ENCODE measurements at regions not wholly inside any gene's neighbourhood (a gene's known extent, or its start where the extent isn't known, plus 50 kb on each side); places are given as distances from the start of the nearest gene placed in this dataset.

DNA sequence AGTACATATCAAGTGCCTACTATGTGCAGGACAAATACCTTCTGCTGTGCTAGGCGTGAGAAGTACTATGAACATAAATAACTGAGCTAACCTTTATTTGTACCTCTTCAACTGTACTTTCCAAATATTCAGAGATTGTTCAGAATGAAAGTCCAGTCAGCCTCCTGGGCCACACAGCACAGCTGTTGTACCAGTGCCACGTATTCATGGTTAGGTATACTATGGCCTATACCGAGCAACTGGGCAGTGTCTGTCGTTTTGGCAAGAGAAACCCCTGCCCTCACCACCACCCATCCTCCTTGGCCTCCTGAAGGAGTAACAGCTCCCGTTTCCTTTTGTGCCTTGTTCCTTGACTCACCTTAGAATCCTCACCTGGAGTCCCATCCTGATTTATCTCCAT is 53.0 kb downstream of the RASSF10 start:
- Histone ChIP-seq H3K4me1 (ENCODE audit: control insufficient read depth, insufficient read depth, low read length) (no peaks in the 10 kb centered on the region), H3K27me3 (ENCODE audit: control insufficient read depth, insufficient read depth, low read length) (0 out of 2 replicates have a peak, but pooled peaks cover 4% of the 10 kb centered on the region), H3K27ac (ENCODE audit: low read length) (no peak overlapping the region), H3K9me3 (ENCODE audit: control insufficient read depth, insufficient read depth, low read depth, low read length) (no peaks in the 10 kb centered on the region), H3K4me3 (ENCODE audit: low read depth in 2 of 2, low read length in 2 of 2) (no peak overlapping the region), H3K36me3 (ENCODE audit: control insufficient read depth, insufficient read depth, low read length) (no peaks in the 10 kb centered on the region)
- ATAC-seq = no peak
- no peak for DNase-seq (ENCODE audit: low read depth, low spot score)
- CTCF ChIA-PET = no interaction called here
- POLR2A ChIA-PET = no interaction called here
- TF ChIP-seq TCF7L2 (IDR thresholded peaks at IDR 0.05; ENCODE audit: low read depth, low read length) (no peak), SIN3A (IDR thresholded peaks at IDR 0.05; ENCODE audit: borderline replicate concordance, insufficient read depth, low read depth, low read length) (no peak), POLR2AphosphoS5 (IDR thresholded peaks at IDR 0.05; ENCODE audit: low read depth, low read length) (no peak)
- TF ChIP-seq, protein P1, sequence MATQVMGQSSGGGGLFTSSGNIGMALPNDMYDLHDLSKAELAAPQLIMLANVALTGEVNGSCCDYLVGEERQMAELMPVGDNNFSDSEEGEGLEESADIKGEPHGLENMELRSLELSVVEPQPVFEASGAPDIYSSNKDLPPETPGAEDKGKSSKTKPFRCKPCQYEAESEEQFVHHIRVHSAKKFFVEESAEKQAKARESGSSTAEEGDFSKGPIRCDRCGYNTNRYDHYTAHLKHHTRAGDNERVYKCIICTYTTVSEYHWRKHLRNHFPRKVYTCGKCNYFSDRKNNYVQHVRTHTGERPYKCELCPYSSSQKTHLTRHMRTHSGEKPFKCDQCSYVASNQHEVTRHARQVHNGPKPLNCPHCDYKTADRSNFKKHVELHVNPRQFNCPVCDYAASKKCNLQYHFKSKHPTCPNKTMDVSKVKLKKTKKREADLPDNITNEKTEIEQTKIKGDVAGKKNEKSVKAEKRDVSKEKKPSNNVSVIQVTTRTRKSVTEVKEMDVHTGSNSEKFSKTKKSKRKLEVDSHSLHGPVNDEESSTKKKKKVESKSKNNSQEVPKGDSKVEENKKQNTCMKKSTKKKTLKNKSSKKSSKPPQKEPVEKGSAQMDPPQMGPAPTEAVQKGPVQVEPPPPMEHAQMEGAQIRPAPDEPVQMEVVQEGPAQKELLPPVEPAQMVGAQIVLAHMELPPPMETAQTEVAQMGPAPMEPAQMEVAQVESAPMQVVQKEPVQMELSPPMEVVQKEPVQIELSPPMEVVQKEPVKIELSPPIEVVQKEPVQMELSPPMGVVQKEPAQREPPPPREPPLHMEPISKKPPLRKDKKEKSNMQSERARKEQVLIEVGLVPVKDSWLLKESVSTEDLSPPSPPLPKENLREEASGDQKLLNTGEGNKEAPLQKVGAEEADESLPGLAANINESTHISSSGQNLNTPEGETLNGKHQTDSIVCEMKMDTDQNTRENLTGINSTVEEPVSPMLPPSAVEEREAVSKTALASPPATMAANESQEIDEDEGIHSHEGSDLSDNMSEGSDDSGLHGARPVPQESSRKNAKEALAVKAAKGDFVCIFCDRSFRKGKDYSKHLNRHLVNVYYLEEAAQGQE (IDR thresholded peaks at IDR 0.05; ENCODE audit: insufficient read depth in 1 of 2, low read depth in 2 of 2, low read length in 1 of 2) = no peak
- TF ChIP-seq, protein P2, sequence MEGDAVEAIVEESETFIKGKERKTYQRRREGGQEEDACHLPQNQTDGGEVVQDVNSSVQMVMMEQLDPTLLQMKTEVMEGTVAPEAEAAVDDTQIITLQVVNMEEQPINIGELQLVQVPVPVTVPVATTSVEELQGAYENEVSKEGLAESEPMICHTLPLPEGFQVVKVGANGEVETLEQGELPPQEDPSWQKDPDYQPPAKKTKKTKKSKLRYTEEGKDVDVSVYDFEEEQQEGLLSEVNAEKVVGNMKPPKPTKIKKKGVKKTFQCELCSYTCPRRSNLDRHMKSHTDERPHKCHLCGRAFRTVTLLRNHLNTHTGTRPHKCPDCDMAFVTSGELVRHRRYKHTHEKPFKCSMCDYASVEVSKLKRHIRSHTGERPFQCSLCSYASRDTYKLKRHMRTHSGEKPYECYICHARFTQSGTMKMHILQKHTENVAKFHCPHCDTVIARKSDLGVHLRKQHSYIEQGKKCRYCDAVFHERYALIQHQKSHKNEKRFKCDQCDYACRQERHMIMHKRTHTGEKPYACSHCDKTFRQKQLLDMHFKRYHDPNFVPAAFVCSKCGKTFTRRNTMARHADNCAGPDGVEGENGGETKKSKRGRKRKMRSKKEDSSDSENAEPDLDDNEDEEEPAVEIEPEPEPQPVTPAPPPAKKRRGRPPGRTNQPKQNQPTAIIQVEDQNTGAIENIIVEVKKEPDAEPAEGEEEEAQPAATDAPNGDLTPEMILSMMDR (IDR thresholded peaks at IDR 0.05) = no peak
- intact Hi-C loops (cut with micrococcal nuclease; ENCODE audit: unreplicated experiment) = no loop called here
- no TSS peak for BruUV-seq (replicated peaks)
- in situ Hi-C loops (cut with HindIII; ENCODE audit: low pct_unique_long_range_greater_than_20kb, low sequenced_read_pairs) = no loop called here

DNA sequence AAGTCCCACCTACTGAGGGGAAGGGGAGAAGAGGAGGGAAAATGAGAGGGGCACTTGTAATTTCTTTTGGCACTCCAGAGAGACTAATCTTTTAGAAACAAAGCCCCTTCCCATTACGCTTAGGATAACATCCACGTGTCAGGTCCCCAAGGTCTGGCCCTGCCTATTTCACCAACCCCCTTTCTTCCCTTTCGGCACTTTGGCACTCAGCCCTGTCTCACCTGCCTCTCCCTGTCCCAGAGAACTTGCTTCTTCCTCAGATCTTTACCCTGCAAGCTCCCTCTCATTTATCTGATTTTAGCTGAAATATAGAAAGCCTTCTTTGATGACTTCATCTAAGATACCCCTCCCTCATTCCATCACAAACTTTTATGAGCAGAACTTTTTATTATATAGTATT is 55.5 kb downstream of the RASSF10 start:
- CTCF ChIA-PET = no interaction called here
- TF ChIP-seq, protein P2 (IDR thresholded peaks at IDR 0.05) = no peak
- TF ChIP-seq, protein P1 (IDR thresholded peaks at IDR 0.05; ENCODE audit: insufficient read depth in 1 of 2, low read depth in 2 of 2, low read length in 1 of 2) = no peak
- no peak for TF ChIP-seq TCF7L2 (IDR thresholded peaks at IDR 0.05; ENCODE audit: low read depth, low read length)
- TF ChIP-seq SIN3A (IDR thresholded peaks at IDR 0.05; ENCODE audit: borderline replicate concordance, insufficient read depth, low read depth, low read length) = no peak
- no peak for TF ChIP-seq POLR2AphosphoS5 (IDR thresholded peaks at IDR 0.05; ENCODE audit: low read depth, low read length)
- POLR2A ChIA-PET = no interaction called here
- Histone ChIP-seq H3K27ac (ENCODE audit: low read length) (no peak overlapping the region), H3K4me3 (ENCODE audit: low read depth in 2 of 2, low read length in 2 of 2) (no peak overlapping the region), H3K9me3 (ENCODE audit: control insufficient read depth, insufficient read depth, low read depth, low read length) (no peaks in the 10 kb centered on the region), H3K4me1 (ENCODE audit: control insufficient read depth, insufficient read depth, low read length) (no peaks in the 10 kb centered on the region), H3K27me3 (ENCODE audit: control insufficient read depth, insufficient read depth, low read length) (peaks cover 5% of the 10 kb centered on the region; the same call in 1 of the 2 replicates), H3K36me3 (ENCODE audit: control insufficient read depth, insufficient read depth, low read length) (no peaks in the 10 kb centered on the region)
- in situ Hi-C loops (cut with HindIII; ENCODE audit: low pct_unique_long_range_greater_than_20kb, low sequenced_read_pairs) (no loop called here), intact Hi-C loops (cut with micrococcal nuclease; ENCODE audit: unreplicated experiment) (no loop called here)
- BruUV-seq (replicated peaks) = no TSS peak
- ATAC-seq (no peak), DNase-seq (ENCODE audit: low read depth, low spot score) (no peak)

Measured in Panc1 (cell line).